ENCODE measurements at regions not wholly inside any gene's neighbourhood (a gene's known extent, or its start where the extent isn't known, plus 50 kb on each side); places are given as distances from the start of the nearest gene placed in this dataset.

GRCh38 chr1:84062496-84062895 is 63.6 kb upstream of the TTLL7 start:
- Mint-ChIP-seq H3K4me3 (no peak overlapping the region), H3K27me3 (ENCODE audit: low read depth) (no peaks in the 10 kb centered on the region), H3K9me3 (peaks cover 12% of the 10 kb centered on the region), H3K27ac (no peak overlapping the region), H3K4me1 (no peaks in the 10 kb centered on the region), H3K36me3 (ENCODE audit: low read depth) (no peaks in the 10 kb centered on the region)
- no peak for TF ChIP-seq CTCF (IDR thresholded peaks at IDR 0.05; ENCODE audit: unreplicated experiment in 3 of 3)

- H3K36me3 Mint-ChIP-seq (ENCODE audit: low read depth): no peaks in the 10 kb centered on the region
- H3K27me3 Mint-ChIP-seq (ENCODE audit: low read depth): no peaks in the 10 kb centered on the region
- peaks cover 7% of the 10 kb centered on the region for H3K9me3 Mint-ChIP-seq
- H3K4me1 Mint-ChIP-seq: no peaks in the 10 kb centered on the region
- H3K27ac Mint-ChIP-seq: no peak overlapping the region
- no peak overlapping the region for H3K4me3 Mint-ChIP-seq
- no peak for TF ChIP-seq CTCF (IDR thresholded peaks at IDR 0.05; ENCODE audit: unreplicated experiment in 3 of 3)
These were observed 62.4 kb upstream of the TTLL7 start for GRCh38 chr1:84061336-84061735.

- Mint-ChIP-seq H3K36me3 (ENCODE audit: low read depth) (no peaks in the 10 kb centered on the region), H3K27ac (no peak overlapping the region), H3K9me3 (peaks cover 5% of the 10 kb centered on the region), H3K4me3 (no peak overlapping the region), H3K27me3 (ENCODE audit: low read depth) (no peaks in the 10 kb centered on the region), H3K4me1 (no peaks in the 10 kb centered on the region)
- no peak for TF ChIP-seq CTCF (IDR thresholded peaks at IDR 0.05; ENCODE audit: unreplicated experiment in 3 of 3)
These were observed 61.8 kb upstream of the TTLL7 start for GRCh38 chr1:84060781-84061180.

- Mint-ChIP-seq H3K27me3 (ENCODE audit: low read depth) (no peaks in the 10 kb centered on the region), H3K9me3 (no peaks in the 10 kb centered on the region), H3K36me3 (ENCODE audit: low read depth) (no peaks in the 10 kb centered on the region), H3K4me3 (no peak overlapping the region), H3K27ac (no peak overlapping the region), H3K4me1 (no peaks in the 10 kb centered on the region)
- no peak for TF ChIP-seq CTCF (IDR thresholded peaks at IDR 0.05; ENCODE audit: unreplicated experiment in 3 of 3)
These were observed 49.9 kb upstream of the TTLL7 start for GRCh38 chr1:84048820-84049219.

Data from nephron (organoid).